Tibial nerve (tissue), 4 donors: ENCODE measurements at regions not wholly inside any gene's neighbourhood (a gene's known extent, or its start where the extent isn't known, plus 50 kb on each side); places are given as distances from the start of the nearest gene placed in this dataset.

Source experiments
- EP300 ChIP-seq, 2 donors: sonication (generic); formaldehyde crosslinking; IDR thresholded peaks; one replicate each; pipeline ENCODE4 v1.6.1; 2017; ENCODE audit warnings: antibody characterized with exemption in 2 of 2, mild to moderate bottlenecking in 1 of 2
- TF ChIP-seq, protein P1 (sequence below), 5 experiments: fragments of 200-600 bp in 3 of 5; fragments of 450-650 bp in 2 of 5; sonication (generic) in 3 of 5; IDR thresholded peaks; one replicate each; pipeline ENCODE4 v1.5.1; 2016 to 2019; ENCODE audit warnings: antibody characterized with exemption in 5 of 5, mild to moderate bottlenecking in 3 of 5, moderate library complexity in 2 of 5

DNA sequence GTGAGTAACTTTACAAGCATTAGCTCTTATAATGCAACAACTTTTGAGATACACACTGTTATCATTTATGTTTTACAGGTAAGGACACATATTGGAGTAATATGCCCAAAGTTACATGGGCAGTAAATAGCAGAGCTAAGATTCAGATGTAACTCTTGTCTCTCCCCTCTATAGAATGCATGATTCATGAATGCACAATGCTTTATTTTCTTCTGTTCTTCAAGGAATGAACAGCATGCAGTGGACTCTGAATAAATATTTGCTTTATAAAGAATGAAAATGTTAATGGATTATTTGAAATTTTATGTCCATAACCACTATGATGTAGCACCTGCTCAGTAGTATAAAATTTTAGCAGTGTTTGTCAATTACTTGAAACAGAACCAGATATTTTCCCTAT, 629.5 kb downstream of the KCTD16 start:
- TF ChIP-seq, protein P1, sequence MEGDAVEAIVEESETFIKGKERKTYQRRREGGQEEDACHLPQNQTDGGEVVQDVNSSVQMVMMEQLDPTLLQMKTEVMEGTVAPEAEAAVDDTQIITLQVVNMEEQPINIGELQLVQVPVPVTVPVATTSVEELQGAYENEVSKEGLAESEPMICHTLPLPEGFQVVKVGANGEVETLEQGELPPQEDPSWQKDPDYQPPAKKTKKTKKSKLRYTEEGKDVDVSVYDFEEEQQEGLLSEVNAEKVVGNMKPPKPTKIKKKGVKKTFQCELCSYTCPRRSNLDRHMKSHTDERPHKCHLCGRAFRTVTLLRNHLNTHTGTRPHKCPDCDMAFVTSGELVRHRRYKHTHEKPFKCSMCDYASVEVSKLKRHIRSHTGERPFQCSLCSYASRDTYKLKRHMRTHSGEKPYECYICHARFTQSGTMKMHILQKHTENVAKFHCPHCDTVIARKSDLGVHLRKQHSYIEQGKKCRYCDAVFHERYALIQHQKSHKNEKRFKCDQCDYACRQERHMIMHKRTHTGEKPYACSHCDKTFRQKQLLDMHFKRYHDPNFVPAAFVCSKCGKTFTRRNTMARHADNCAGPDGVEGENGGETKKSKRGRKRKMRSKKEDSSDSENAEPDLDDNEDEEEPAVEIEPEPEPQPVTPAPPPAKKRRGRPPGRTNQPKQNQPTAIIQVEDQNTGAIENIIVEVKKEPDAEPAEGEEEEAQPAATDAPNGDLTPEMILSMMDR (IDR thresholded peaks at IDR 0.05): no peak
- no peak for TF ChIP-seq EP300 (IDR thresholded peaks at IDR 0.05)
